ENCODE measurements at regions not wholly inside any gene's neighbourhood (a gene's known extent, or its start where the extent isn't known, plus 50 kb on each side); places are given as distances from the start of the nearest gene placed in this dataset.

DNA sequence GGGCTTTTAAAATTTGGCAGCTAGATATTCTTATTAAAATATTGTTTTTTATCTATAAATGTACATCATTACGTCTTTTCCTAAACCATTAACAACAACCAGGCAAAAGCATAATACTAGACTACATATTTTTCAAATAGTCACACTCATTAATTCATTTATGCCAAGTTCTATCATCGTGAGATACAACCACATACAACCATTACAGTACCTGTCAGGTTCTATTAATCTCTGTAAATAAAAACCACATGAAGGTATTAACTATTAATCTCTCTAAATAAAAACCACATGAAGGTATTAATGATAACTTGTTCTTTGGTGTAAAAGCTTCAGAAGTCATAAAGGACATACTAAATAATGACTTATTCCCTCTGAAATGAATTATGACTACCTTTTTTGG lies 432.7 kb downstream of the TMX3 start:
- TF ChIP-seq CTCF (IDR thresholded peaks at IDR 0.05; ENCODE audit: low read depth, low read length, missing control alignments) = no peak
- H3K4me3 ChIP-seq (ENCODE audit: low read depth, low read length) = no peak overlapping the region
- no peak for DNase-seq (ENCODE audit: low read depth)

DNA sequence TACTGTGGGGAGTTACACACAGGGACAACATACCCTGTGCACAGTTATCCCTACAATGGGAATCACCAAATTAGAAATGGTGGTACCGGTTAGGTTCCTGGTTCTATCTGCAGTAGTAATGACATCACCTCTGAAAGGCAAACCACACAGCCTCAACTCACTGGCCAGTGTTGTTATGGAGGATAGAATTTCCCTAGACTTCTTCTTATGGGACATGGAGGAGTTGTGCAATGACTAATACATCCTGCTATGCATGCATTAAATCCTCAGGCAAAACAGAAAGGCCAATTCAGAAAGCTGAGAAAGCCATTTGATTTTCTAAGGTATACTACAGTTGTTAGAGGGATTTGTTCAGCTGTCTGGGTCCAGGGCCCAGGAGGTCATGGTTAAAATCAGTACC lies 439.3 kb downstream of the TMX3 start:
- no peak overlapping the region for H3K4me3 ChIP-seq (ENCODE audit: low read depth, low read length)
- TF ChIP-seq CTCF (IDR thresholded peaks at IDR 0.05; ENCODE audit: low read depth, low read length, missing control alignments) = no peak
- no peak for DNase-seq (ENCODE audit: low read depth)

DNA sequence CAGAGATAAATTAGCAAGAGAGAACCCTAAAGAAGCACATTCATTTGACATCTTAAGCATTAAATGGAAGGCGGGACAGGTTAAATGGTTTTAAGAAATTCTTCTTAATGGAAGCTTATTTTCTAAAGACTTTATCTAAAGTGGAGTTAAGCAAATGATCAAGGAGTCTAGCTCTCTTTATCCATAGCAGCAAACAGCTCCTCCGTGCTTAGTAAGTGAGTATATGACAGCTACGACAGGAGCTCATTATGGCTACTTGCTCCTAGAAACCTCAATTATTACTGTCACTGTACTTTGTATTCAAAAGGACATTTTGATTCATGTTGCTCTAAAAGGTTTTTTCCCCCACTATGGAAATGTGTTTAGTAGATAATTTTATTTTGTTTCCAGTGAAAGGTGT lies 444.9 kb downstream of the TMX3 start:
- no peak for TF ChIP-seq CTCF (IDR thresholded peaks at IDR 0.05; ENCODE audit: low read depth, low read length, missing control alignments)
- H3K4me3 ChIP-seq (ENCODE audit: low read depth, low read length) = no peak overlapping the region
- DNase-seq (ENCODE audit: low read depth) = no peak

- TF ChIP-seq CTCF (IDR thresholded peaks at IDR 0.05; ENCODE audit: low read depth, low read length, missing control alignments) = no peak
- H3K4me3 ChIP-seq (ENCODE audit: low read depth, low read length) = no peak overlapping the region
- DNase-seq (ENCODE audit: low read depth) = no peak
Measured at GRCh38 chr18:68267583-68267982, 447.3 kb downstream of the TMX3 start.

GRCh38 chr18:68263481-68263880 lies 451.4 kb downstream of the TMX3 start:
- no peak for TF ChIP-seq CTCF (IDR thresholded peaks at IDR 0.05; ENCODE audit: low read depth, low read length, missing control alignments)
- no peak overlapping the region for H3K4me3 ChIP-seq (ENCODE audit: low read depth, low read length)
- DNase-seq (ENCODE audit: low read depth) = no peak

DNA sequence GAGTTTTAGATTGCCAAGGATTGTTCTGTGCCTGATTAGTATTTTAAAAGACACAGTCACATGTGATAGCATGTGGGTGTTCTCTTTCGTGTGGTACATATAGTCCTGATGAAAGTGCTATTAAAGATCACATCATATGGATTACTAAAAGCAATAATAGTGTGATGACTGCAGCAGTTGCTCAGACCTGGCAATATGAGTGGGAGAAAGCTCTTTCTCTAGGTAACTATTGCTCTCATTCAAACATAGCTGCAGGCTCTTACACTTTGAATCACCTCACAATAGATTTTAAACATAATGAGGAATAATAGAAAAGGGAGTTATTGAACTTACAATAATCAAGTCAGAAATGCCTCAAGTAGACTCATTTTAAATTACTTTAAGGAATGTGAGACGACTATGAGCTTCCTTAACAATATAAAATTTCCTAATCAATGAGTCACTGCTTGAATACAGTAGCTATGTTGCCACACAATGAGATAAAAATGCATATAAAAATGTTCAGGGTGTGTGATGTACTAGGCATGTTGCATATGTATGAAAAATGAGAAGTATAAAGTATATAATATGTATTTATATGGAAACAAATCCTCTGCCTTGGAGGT lies 452.1 kb downstream of the TMX3 start:
- H3K4me3 ChIP-seq (ENCODE audit: low read depth, low read length) = no peak overlapping the region
- TF ChIP-seq CTCF (IDR thresholded peaks at IDR 0.05; ENCODE audit: low read depth, low read length, missing control alignments) = no peak

GRCh38 chr18:68256418-68257067 lies 458.4 kb downstream of the TMX3 start:
- TF ChIP-seq CTCF (IDR thresholded peaks at IDR 0.05; ENCODE audit: low read depth, low read length, missing control alignments) = no peak
- DNase-seq (ENCODE audit: low read depth) = no peak

More for the DNA sequence above, 452.1 kb downstream of the TMX3 start:
- DNase-seq (ENCODE audit: low read depth) = no peak

More at GRCh38 chr18:68256418-68257067, 458.4 kb downstream of the TMX3 start:
- H3K4me3 ChIP-seq (ENCODE audit: low read depth, low read length) = no peak overlapping the region
